ENCODE measurements at regions not wholly inside any gene's neighbourhood (a gene's known extent, or its start where the extent isn't known, plus 50 kb on each side); places are given as distances from the start of the nearest gene placed in this dataset.
"Not testable (repeated sequence)": the region's sequence is repeated elsewhere in the genome, so short reads cannot be mapped to it uniquely, and the experiment has no call there.

- H3K4me3 ChIP-seq (ENCODE audit: low read depth, low read length), result no peak overlapping the region
- DNase-seq (ENCODE audit: low read depth), result peak; percentile 25
- TF ChIP-seq CTCF (IDR thresholded peaks at IDR 0.05; ENCODE audit: insufficient read depth, low read length), result no peak
Observed at GRCh38 chr12:105485321-105485910, 154.9 kb downstream of the C12orf75 start.

GRCh38 chr12:105485921-105486320 lies 155.4 kb downstream of the C12orf75 start:
- no peak for TF ChIP-seq CTCF (IDR thresholded peaks at IDR 0.05; ENCODE audit: insufficient read depth, low read length)
- no peak overlapping the region for H3K4me3 ChIP-seq (ENCODE audit: low read depth, low read length)
- no peak for DNase-seq (ENCODE audit: low read depth)

- no peak for DNase-seq (ENCODE audit: low read depth)
Observed at GRCh38 chr12:105487963-105488362, 157.5 kb downstream of the C12orf75 start.

GRCh38 chr12:105492591-105493545 lies 162.4 kb downstream of the C12orf75 start:
- peak; percentile 83 for DNase-seq (ENCODE audit: low read depth)
- no peak overlapping the region for H3K4me3 ChIP-seq (ENCODE audit: low read depth, low read length)
- no peak for TF ChIP-seq CTCF (IDR thresholded peaks at IDR 0.05; ENCODE audit: insufficient read depth, low read length)

More at GRCh38 chr12:105487963-105488362, 157.5 kb downstream of the C12orf75 start:
- no peak overlapping the region for H3K4me3 ChIP-seq (ENCODE audit: low read depth, low read length)
- TF ChIP-seq CTCF (IDR thresholded peaks at IDR 0.05; ENCODE audit: insufficient read depth, low read length), result no peak

- TF ChIP-seq CTCF (IDR thresholded peaks at IDR 0.05; ENCODE audit: insufficient read depth, low read length), result no peak
- H3K4me3 ChIP-seq (ENCODE audit: low read depth, low read length), result no peak overlapping the region
- no peak for DNase-seq (ENCODE audit: low read depth)
Observed at GRCh38 chr12:105499205-105499604, 168.7 kb downstream of the C12orf75 start.

GRCh38 chr12:105500676-105501075 lies 170.2 kb downstream of the C12orf75 start:
- DNase-seq (ENCODE audit: low read depth); H3K4me3 ChIP-seq (ENCODE audit: low read depth, low read length): not testable (repeated sequence)

GRCh38 chr12:105502426-105502930 lies 172.0 kb downstream of the C12orf75 start:
- TF ChIP-seq CTCF (IDR thresholded peaks at IDR 0.05; ENCODE audit: insufficient read depth, low read length), result no peak
- H3K4me3 ChIP-seq (ENCODE audit: low read depth, low read length), result no peak overlapping the region
- no peak for DNase-seq (ENCODE audit: low read depth)

All from fibroblast of the aortic adventitia (primary cell).